HG02938 (cell line): ENCODE measurements at regions not wholly inside any gene's neighbourhood (a gene's known extent, or its start where the extent isn't known, plus 50 kb on each side); places are given as distances from the start of the nearest gene placed in this dataset.

ENCODE experiments used
- ATAC-seq: cut with Tn5 transposase; IDR thresholded peaks from one replicate; pipeline ENCODE4 v1.9.1; 2021; ENCODE audit warnings: mild to moderate bottlenecking, moderate library complexity; ENCODE audit not compliant: unreplicated experiment

DNA sequence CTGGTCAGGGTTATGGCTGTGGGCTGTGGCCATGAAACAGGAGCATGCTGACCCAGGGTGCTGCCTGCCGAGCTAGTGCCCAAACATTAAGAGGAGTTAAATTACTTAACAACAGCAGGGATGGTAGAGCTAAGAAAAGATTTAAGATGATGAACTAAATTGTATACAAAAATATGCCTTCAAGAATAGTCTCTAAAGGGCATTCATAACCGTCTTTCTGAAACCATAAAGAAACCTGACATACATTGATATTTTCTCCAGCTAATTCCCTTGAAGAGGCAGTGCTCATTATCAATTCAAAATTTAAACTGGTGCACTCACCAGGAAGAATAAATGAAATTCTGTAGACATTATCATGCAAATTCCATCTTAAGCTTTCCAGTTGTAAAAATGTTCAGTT is 265.8 kb upstream of the TAC1 start:
- no peak for ATAC-seq

DNA sequence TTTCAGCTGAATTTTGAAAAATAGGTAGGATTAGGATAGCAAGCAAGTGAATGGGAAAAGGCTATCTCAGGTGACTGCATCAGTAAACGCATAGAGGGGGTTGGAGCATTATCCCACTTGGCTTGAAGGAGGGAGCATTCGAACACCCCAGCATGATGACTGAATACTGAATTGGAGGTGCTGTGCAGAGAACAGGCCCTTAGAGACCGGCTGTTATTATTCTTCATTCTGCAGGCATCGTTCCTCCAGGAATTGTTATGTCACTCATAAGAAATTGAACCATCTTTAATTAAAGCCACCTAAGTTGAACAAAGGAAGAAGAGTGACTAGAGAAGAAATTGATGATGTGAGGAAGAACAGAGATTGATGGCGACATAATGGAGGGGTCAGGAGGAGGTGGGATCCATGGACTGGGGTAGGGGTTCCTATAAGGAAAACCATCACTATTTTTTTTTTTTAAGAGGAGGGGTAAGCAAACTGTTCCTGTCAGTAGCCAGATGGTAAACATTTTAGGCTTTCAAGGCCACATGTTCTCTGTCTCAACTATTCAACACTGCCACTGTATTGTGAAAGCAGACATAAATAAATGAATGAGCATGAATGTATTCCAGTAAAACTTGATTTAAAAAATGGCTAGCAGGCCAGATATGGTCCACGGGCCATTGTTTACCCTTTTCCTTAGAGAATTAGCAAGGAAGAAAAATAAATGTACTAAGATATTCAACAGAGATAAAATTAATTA is 264.7 kb upstream of the TAC1 start:
- no peak for ATAC-seq

DNA sequence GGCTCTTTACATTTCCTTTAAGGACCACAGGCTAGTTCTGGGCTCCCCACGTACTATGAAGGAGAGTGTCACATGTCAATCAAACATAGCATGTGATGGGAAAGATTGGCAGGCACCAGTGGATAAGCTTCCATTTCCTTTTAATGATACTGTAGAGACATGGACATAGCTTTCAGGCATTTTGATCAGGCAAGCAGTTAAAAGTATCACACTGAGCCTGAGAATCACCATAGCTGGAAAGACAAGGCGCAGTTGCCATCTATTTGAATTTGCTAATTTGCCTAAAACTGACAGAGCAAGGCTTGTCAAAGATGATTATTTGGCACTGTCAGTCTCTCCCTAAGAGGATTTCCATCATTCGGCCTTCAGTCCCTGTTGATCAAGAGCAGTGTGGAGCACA is 263.4 kb upstream of the TAC1 start:
- no peak for ATAC-seq

DNA sequence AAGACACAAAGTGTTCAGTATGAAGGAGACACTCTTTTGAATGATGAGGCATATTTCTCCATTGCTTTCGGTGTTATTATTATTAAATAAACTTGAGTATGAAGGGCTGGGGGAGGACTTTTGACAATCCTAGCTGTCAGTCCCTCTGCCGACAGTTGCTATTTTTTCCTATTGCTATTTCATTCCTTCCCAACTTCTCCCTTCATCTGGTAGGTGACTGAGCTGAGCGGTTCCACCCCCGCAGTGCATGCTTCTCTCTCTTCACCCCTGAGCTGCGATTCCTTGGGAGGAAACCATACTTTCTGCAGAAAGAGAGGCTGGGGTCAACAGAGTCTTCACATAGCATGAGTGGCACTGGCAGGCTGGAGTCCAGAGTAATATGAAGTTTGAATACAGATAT is 261.2 kb upstream of the TAC1 start:
- ATAC-seq: no peak

DNA sequence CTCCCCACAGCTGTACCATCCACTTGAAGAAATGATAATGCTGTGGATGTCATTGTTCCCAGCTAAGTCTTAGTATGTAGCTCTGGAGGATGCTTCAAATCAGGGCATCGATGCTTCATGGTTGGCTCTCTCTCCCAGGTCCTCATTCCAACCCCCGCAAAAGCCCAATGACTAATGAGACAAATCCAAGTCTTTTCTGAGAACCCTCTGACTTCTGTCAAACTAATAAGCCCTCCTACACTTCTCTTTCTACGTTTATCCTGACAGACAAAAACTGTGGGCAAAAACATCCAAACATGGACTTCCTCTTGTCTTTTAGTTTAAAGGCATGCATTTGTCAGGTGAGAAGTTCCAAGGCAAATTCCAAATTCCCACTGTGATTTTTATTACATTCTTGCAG is 260.4 kb upstream of the TAC1 start:
- no peak for ATAC-seq

DNA sequence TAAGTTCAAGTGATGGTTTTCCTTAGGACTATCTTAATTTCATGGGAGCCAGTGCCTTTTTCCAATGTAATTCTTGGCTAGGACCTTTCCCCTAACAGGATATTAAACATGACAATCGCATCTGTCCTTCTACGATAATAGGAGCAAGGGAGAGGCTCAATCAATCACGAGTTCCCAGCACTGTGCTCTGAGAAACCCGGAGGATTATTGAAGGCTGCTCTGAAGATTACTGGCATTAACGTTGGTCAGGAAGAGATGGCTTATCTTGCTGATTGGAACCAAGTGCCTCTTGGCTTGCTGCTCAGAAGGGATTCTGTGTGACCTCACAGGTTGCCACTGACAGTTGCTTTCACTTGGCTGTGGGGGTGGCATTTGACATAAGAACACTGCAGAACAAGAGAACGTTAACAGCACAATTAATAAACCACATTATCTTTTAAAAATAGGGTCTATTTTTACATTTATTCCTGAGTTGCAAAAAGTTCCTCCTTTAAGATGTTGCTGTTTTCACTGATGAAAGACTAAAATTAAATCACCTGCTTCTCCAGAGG is 252.1 kb upstream of the TAC1 start:
- ATAC-seq: no peak

DNA sequence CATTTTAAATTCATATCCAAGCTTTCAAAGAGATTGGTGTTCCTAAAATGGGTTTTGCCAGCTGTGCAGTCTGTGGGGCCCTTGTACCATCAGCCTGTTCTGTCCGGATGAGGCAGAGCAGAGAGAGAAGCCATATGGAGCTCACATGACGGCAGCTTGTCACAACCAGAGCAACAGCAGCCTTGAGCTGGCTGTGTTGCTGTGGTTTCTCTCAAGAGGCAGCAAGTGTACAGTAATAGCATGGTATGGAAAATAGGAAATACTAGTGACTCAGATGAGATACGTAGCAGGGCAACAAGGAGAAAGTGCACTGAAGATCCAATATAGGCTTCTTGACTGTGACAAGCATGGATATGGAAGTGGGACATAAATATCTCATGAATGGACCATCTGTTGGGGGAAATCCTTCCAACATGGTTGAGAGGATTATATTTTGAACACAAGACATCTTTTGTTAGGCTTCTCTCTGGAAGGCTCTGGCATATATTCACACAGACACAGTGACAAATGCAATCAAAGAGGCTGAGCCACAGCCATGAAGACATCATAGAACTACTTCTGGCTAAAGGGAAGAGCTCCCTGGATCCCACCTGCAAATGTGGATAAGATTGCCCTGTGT is 251.0 kb upstream of the TAC1 start:
- no peak for ATAC-seq

DNA sequence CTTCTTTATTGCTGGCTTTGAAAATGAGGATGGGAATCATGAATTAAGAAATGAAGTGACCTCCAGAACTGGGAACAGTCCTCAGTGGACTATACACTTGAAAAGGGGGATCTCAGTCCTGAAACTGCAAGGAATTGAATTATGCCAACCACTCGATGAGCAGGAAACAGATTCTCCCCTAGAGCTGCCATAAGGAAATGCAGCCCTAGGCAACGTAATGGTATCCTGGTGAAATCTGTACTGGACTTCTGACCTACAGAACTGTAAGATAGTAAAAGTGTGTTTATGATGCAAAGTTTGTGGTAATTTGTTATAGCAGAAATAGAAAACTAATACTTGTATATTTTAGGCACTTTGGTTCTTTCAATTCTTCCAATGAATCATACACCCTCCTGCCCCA is 236.4 kb upstream of the TAC1 start:
- no peak for ATAC-seq

DNA sequence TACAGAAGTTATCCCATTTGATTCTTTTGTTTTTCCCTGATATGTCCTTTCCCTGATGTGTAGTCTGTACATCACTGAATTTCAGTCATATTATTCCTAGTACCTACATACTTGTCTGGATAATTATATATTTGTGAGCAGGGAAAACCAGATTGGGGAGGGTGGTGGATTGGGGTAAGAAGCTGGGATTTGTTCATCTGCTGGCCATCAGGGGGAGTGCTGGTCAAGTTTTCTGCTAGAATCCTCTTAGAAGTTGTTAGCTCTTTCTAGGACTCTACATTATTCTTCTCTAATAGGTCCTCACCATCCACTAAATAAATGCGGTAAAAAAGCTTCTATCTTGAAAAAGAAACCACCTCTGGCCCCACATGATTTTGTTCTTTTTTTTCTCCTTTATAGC is 232.7 kb upstream of the TAC1 start:
- no peak for ATAC-seq

DNA sequence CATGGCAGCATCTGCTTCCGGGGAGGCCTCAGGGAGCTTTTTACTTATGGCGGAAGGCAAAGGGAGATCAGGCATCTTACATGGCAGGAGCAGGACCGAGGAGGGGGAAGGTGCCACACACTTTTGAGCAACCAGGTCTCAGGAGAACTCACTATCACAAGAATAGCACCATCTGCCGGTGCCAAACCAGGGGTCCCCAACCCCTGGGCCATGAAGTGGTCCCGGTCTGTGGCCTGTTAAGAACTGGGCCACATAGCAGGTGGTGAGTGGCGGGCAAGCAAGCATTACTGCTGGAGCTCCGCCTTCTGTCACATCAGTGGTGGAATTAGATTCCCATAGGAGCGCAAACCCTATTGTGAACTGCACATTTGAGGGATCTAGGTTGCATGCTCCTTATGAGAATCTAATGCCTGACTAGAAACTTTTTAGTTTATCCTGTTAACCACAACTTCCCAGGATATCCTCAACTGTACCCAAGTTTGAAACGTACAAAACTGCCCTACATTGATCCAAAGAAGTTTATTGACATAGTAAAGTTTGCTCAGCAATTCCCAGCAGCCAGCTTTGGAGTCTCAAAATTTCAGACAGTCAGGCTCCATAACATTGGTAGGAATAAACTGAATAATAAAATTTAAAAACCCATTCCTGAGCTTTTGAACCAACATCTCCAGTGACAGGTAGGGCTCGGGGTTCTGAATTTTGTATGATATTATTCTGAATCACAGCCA is 228.4 kb upstream of the TAC1 start:
- ATAC-seq: no peak

DNA sequence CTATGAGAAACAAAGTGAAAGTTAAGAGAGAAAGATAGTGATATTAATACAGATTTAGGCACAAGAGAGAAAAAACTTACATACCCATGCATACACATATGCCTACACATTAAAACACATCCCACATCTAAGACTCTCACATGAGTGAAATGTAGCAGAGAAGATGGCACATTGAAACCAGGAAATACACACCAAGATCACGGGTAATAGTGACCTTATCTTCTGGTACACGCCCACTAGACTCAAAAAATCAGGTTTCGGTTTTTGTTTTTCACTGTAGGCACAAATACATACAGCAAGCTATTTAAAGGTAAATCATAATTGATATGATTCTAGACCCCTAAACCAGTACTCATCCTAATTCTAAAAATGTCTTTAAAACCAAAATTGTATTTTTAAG is 225.2 kb upstream of the TAC1 start:
- no peak for ATAC-seq

DNA sequence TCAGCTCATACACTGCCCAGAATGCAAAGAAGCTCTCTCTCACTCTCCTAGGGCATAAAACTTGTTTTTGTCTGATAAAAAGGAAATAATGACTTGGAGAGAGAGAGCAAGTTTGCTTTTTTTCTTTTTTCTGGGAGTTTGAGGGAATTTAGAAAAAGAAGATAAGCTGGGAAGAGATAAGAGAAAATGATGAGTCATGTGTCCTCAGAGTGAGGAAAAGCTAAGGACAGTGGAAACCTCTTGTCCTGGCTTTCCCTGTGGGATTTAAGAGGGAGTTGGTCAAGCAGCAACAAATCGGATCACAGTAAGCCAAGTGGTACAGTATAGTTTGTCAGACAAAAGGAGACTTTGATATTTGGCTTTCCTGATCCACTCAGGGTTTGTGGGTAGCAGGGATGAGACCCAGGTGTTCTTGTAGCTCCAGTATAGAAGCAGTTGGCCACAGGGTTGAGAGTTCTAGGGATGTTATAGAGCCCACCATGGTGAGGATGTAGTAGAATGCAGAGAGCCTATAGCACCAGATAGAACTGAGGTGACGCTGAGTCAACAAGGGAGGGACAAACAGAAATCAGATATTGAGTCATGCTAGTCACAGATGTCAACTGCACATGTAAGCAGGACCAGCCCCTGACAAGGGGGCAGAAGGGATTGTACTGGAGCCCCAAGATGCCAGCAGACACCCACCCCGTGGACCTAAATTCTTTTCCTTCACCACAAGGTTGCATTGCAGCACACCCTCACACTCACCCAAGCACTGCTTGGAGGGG is 219.3 kb upstream of the TAC1 start:
- ATAC-seq: no peak

DNA sequence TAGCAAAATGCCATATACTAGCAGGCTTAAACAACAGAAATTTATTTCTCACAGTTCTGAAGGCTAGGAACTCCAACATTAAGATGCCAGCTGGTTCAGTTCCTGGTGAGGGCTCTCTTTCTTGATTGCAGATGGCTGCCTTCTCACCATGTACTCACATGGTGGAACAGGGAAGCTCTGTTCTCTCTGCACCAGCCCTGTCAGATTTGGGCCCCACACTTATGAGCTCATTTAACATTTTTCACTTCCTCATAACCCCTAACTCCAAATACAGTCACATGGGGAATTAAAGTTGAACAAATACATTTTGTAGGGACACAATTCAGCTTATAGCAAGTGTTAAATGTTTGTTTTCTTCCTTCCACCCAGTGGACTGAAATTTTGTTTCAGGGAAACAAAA is 218.6 kb upstream of the TAC1 start:
- ATAC-seq: peak; percentile 76

DNA sequence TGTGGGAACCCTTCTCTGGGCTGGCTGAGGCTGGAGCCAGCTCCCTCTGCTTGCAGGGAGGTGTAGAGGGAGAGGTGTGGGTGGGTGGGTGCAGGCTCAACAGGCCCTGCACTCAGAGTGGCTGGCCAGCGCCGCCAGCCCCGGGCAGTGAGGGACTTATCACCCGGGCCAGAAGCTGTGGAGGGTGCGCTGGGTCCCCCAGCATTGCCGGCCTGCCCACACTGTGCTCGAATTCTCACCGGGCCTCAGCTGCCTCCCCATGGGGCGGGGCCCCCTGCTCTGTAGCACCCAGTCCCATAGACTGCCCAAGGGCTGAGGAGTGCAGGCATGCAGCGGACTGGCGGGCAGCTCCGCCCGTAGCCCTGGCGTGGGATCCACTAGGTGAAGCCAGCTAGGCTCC is 190.7 kb upstream of the TAC1 start:
- ATAC-seq: no peak

DNA sequence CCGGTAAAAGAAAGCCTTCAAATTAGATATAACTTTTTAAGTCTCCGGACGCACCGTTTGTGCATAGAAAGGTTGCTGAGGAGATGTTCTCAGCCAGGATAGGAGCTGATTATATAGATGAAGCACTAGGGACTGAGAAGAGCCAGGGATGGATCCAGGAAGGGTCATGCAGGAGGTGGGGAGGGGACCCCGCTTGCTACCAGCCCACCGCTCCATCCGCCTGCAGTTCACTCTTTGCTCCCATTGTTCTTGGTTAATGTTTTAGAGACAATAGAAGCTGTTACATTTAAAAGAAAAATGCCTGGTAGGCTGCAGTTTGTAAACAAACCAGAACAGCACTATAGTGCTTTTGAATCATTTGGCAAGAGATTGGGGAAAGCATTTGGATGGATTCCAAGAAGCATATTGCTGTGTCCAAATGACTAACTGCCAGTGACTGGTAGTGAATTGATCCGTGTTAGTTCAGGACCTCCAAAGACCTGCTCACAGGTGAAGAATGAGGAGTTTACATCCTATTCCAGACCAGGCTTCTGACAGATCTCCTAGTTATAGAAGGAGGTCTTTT is 175.9 kb upstream of the TAC1 start:
- no peak for ATAC-seq

DNA sequence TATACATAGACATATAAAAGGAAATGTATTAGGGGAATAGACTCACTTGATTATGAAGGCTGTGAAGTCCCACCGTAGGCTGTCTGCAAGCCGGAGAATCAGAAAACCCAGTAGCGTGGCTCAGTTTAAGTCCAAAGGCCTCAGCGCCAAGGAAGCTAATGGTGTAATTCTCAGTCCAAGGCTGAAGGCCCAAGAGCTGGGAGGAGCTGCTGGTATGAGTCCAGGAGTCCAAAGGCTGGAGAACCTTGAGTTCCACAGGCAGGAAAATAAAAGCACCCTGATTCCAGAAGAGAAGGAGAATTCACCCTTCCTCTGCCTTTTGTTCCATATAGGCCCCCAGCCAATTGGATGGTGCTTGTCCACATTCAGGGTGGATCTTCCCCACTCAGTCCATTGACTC is 166.2 kb upstream of the TAC1 start:
- no peak for ATAC-seq

DNA sequence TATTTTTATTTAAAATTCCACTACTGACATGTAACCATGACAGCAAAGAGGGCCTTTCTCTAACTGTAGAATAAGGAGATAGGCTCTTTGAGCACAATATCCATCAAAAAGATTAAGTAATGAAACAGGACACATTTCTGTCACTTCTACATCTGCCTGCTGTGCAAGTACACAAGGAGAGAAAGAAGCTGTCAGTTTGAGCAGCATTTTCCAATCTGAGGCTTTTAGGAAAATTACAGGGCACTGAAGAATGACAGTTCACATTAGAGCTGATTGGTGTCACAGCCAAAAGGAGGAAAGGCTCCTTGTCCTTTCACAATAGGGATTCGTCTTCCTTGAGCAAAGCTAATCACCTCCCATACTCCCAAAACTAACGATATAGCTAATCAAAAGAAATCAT is 158.8 kb upstream of the TAC1 start:
- ATAC-seq: no peak

DNA sequence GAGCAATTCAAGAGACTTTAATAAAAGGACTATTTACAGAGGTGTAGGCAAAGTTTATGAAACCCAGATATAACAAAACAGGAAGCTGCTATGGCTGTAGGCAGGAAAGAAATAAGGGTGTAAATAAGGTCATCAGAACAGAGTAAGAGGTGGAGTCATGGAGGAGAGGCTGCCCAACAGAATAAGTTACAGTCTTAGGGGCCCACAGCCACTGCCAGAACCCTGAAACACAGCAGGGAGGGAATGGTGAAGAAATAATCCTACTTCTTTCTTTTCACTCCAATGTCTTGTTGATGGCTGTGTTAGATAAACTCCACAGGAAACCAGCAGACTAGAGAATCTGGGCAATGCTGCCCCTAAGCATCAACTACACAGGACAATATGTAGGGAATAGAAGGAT is 155.8 kb upstream of the TAC1 start:
- ATAC-seq: no peak

DNA sequence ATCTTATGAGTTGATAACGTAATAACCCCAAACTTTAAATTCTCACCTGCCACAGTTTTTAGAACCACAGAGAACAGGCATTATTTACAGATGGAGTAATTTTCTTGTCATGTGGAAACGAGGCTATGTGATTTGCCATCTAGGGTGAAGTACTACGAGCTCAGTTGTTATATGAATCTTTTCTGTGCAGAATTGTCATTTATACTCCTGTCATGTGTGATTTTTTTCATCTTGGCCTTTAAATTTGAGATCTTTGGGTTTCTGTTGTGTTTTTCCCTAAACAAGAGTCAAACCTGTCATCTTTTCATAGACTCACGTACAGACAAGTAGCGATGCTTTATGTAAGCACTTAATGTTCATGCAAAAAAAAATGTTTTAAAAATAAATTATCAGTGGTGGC is 153.7 kb upstream of the TAC1 start:
- no peak for ATAC-seq

DNA sequence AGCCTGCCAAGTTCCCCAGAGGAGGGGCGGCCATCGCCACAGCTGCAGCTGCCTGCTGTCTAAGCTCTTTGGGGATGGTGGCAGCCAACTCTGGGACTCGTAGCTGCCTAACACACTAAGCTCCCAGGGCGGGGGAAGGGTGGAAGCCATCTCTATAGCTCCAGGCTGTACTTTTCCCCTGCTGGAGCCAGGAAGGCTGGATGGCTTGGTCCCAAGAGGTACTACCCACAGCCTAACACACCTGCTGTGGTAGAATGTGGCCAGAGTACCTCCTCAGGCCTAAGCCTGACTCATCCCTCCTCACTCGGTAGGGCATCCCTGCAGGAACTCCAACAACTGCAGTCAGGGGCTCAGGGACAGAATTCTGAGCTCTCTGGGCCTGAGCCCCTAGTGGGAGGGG is 151.7 kb upstream of the TAC1 start:
- no peak for ATAC-seq

DNA sequence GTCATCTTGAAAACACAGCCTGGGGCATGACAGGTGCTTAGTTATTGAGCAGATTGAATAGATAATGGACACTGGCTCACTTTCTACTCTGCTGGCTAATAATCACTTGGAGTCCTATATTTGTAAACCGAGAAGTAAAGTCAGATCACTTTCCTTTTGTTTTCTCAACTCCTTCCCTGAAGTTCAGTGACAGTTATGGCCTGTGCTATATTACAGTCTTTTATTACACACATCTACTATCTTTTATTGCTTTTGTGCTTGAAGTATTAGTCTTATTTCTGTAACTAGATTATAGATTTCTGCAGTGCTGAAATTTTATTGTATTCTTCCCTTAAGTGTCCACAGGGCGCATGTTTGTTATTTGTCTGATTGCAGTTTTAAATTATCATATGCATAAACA is 136.4 kb upstream of the TAC1 start:
- no peak for ATAC-seq
